Esophagus muscularis mucosa (tissue), 3 donors: ENCODE measurements at regions not wholly inside any gene's neighbourhood (a gene's known extent, or its start where the extent isn't known, plus 50 kb on each side); places are given as distances from the start of the nearest gene placed in this dataset.

Experiments used
- CTCF ChIP-seq, 3 experiments: fragments of 200-600 bp in 2 of 3; fragments of 450-650 bp in 1 of 3; sonication (generic) in 2 of 3; IDR thresholded peaks; one replicate each; pipeline ENCODE4 v1.5.1; 2017 to 2019; ENCODE audit warnings: antibody characterized with exemption in 3 of 3, mild to moderate bottlenecking in 2 of 3, moderate library complexity in 1 of 3
- POLR2AphosphoS5 ChIP-seq, 2 donors: sonication (generic); formaldehyde crosslinking; IDR thresholded peaks; one replicate each; pipeline ENCODE4 v1.6.1; 2017; ENCODE audit warnings: antibody characterized with exemption in 2 of 2

GRCh38 chr12:43009846-43010240 lies 420.3 kb upstream of the PRICKLE1 start:
- TF ChIP-seq POLR2AphosphoS5 (IDR thresholded peaks at IDR 0.05) (no peak), CTCF (IDR thresholded peaks at IDR 0.05) (no peak)
